ENCODE measurements at regions not wholly inside any gene's neighbourhood (a gene's known extent, or its start where the extent isn't known, plus 50 kb on each side); places are given as distances from the start of the nearest gene placed in this dataset.

- H3K36me3 Mint-ChIP-seq (ENCODE audit: low read depth): no peaks in the 10 kb centered on the region
- no peaks in the 10 kb centered on the region for H3K4me1 Mint-ChIP-seq
- no peak for TF ChIP-seq CTCF (IDR thresholded peaks at IDR 0.05; ENCODE audit: unreplicated experiment in 3 of 3)
- H3K9me3 Mint-ChIP-seq: no peaks in the 10 kb centered on the region
- H3K4me3 Mint-ChIP-seq: no peak overlapping the region
- H3K27ac Mint-ChIP-seq: no peak overlapping the region
- no peaks in the 10 kb centered on the region for H3K27me3 Mint-ChIP-seq (ENCODE audit: low read depth)
Observed at GRCh38 chr9:22342491-22343217, 104.0 kb upstream of the DMRTA1 start.

GRCh38 chr9:22343218-22343611 is 103.4 kb upstream of the DMRTA1 start:
- Mint-ChIP-seq H3K27me3 (ENCODE audit: low read depth) (no peaks in the 10 kb centered on the region), H3K36me3 (ENCODE audit: low read depth) (no peaks in the 10 kb centered on the region), H3K4me3 (no peak overlapping the region), H3K9me3 (no peaks in the 10 kb centered on the region), H3K4me1 (no peaks in the 10 kb centered on the region), H3K27ac (no peak overlapping the region)
- TF ChIP-seq CTCF (IDR thresholded peaks at IDR 0.05; ENCODE audit: unreplicated experiment in 3 of 3): no peak

- TF ChIP-seq CTCF (IDR thresholded peaks at IDR 0.05; ENCODE audit: unreplicated experiment in 3 of 3): no peak
- H3K36me3 Mint-ChIP-seq (ENCODE audit: low read depth): no peaks in the 10 kb centered on the region
- H3K27ac Mint-ChIP-seq: no peak overlapping the region
- H3K27me3 Mint-ChIP-seq (ENCODE audit: low read depth): no peaks in the 10 kb centered on the region
- H3K4me1 Mint-ChIP-seq: no peaks in the 10 kb centered on the region
- peaks cover 14% of the 10 kb centered on the region for H3K9me3 Mint-ChIP-seq
- no peak overlapping the region for H3K4me3 Mint-ChIP-seq
Observed at GRCh38 chr9:22354699-22355384, 91.8 kb upstream of the DMRTA1 start.

DNA sequence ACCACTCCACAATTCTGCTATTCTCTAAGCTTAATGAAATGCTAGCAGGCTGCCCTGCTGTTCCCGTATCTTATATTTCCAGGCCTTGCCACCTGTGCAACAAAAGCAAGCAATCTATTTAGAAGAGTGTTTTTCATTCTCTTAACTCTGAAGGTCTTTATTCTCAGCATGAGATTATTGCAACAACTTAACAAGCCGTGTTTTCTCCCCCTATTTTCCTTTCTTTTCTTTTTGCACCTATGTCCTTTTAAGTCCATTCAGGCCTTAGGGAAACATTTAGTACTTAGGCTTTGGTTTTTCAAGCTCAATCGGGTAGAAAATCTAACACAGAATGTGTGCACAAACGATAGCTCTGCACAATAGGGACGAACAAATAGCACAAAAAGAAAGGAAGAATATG is 89.6 kb upstream of the DMRTA1 start:
- H3K9me3 Mint-ChIP-seq: peaks cover 15% of the 10 kb centered on the region
- no peaks in the 10 kb centered on the region for H3K4me1 Mint-ChIP-seq
- H3K27ac Mint-ChIP-seq: no peak overlapping the region
- no peak for TF ChIP-seq CTCF (IDR thresholded peaks at IDR 0.05; ENCODE audit: unreplicated experiment in 3 of 3)
- no peaks in the 10 kb centered on the region for H3K27me3 Mint-ChIP-seq (ENCODE audit: low read depth)
- H3K36me3 Mint-ChIP-seq (ENCODE audit: low read depth): no peaks in the 10 kb centered on the region
- no peak overlapping the region for H3K4me3 Mint-ChIP-seq

GRCh38 chr9:22363421-22363887 is 83.2 kb upstream of the DMRTA1 start:
- no peak for TF ChIP-seq CTCF (IDR thresholded peaks at IDR 0.05; ENCODE audit: unreplicated experiment in 3 of 3)
- no peaks in the 10 kb centered on the region for H3K36me3 Mint-ChIP-seq (ENCODE audit: low read depth)
- H3K27me3 Mint-ChIP-seq (ENCODE audit: low read depth): no peaks in the 10 kb centered on the region
- H3K4me3 Mint-ChIP-seq: no peak overlapping the region
- H3K27ac Mint-ChIP-seq: no peak overlapping the region
- no peaks in the 10 kb centered on the region for H3K4me1 Mint-ChIP-seq
- peaks cover 5% of the 10 kb centered on the region for H3K9me3 Mint-ChIP-seq

All from nephron (organoid).